Kidney epithelial cell (primary cell): ENCODE measurements at regions not wholly inside any gene's neighbourhood (a gene's known extent, or its start where the extent isn't known, plus 50 kb on each side); places are given as distances from the start of the nearest gene placed in this dataset.

Experiments used
- DNase-seq: peaks from one replicate; pipeline ENCODE4 v3.0.0-alpha.2; 2010; ENCODE audit warnings: low read depth
- H3K27me3 ChIP-seq: 2 replicates; pipeline ENCODE4 v1.6.0; 2011; ENCODE audit warnings: low read length; ENCODE audit not compliant: control insufficient read depth, insufficient read depth
- H3K36me3 ChIP-seq: 2 replicates; pipeline ENCODE4 v1.5.1; 2011; ENCODE audit warnings: low read length; ENCODE audit not compliant: control insufficient read depth, insufficient read depth
- H3K4me3 ChIP-seq: 2 replicates; pipeline ENCODE4 v1.5.1; 2011; ENCODE audit warnings: low read depth, mild to moderate bottlenecking, control low read depth, low read length
- CTCF ChIP-seq: IDR thresholded peaks from 2 replicates; pipeline ENCODE4 v1.5.1; 2011; ENCODE audit warnings: mild to moderate bottlenecking, moderate library complexity, low read length, control low read depth, inconsistent platforms; ENCODE audit not compliant: insufficient read depth, poor library complexity, severe bottlenecking

DNA sequence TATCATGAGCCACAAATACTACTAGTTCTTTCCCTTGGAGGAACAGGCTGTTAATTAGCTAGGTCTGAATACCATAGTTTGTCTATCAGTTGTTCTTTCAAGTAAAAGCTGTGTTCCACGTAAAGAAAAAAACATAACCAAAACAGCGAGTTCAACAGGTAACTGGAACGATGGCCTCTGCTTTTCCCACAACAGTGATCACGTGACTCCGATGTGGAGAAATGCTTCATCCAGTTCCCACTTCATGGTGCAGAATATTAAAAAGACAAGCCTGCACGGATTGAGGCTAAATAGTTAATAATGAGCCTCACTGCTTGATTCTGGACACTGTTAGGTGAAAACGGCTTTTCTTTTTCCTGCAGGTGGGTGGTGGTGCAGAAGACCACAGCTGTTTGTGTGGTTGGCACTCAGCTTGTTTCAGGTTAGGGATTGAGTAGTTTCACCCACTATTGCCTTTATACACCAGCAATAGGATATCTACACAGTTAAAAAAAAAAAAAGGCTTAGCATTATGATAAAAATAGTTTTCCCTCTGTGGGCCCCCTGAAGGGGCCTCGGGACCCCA, 88.1 kb downstream of the DACT2 start:
- Histone ChIP-seq H3K27me3 (peaks cover 33% of the 10 kb centered on the region), H3K4me3 (no peak overlapping the region), H3K36me3 (no peaks in the 10 kb centered on the region)
- no peak for DNase-seq
- no peak for TF ChIP-seq CTCF

GRCh38 chr6:168229368-168229752, 90.2 kb downstream of the DACT2 start:
- no peaks in the 10 kb centered on the region for H3K36me3 ChIP-seq

DNA sequence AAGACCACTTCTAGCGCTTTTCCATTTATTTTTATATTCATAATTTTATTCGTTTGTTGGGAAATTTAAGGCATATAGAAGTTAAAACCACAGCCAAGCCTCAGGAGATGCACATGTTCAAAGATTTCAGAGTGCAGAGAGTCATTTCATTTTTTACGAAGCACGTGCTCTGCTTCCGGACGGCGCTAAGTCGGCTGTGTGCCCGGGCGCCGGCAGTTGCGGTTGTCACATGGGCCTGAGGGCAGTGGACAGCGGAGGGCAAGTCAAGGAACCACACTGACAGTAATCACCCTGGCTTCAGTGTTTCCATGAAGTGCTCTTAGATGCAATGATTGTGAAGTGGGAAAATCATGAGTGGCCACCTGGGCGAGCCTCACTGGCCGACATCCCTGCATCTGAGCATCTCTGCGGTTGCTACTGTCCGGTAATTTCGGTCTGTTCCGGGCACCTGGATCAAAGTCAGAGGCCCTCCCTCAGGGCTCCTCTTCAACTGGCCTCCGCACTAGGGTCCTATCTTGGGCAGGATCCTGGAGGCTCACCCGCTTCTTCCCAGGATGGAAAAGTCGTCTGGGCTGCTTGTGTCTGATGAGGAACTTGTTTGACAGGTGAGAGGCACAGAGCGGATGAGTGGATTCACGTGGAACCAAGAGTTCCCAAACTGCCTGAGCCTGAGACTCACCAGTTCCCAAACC, 90.8 kb downstream of the DACT2 start:
- H3K36me3 ChIP-seq = no peaks in the 10 kb centered on the region
- no peak overlapping the region for H3K4me3 ChIP-seq
- DNase-seq = no peak
- TF ChIP-seq CTCF = no peak
- peaks cover 51% of the 10 kb centered on the region for H3K27me3 ChIP-seq

More at GRCh38 chr6:168229368-168229752, 90.2 kb downstream of the DACT2 start:
- DNase-seq = no peak
- Histone ChIP-seq H3K27me3 (peaks cover 46% of the 10 kb centered on the region), H3K4me3 (no peak overlapping the region)
- TF ChIP-seq CTCF = no peak

GRCh38 chr6:168227840-168228239, 91.7 kb downstream of the DACT2 start:
- TF ChIP-seq CTCF = no peak
- Histone ChIP-seq H3K36me3 (no peaks in the 10 kb centered on the region), H3K27me3 (peaks cover 59% of the 10 kb centered on the region), H3K4me3 (no peak overlapping the region)
- DNase-seq = no peak

DNA sequence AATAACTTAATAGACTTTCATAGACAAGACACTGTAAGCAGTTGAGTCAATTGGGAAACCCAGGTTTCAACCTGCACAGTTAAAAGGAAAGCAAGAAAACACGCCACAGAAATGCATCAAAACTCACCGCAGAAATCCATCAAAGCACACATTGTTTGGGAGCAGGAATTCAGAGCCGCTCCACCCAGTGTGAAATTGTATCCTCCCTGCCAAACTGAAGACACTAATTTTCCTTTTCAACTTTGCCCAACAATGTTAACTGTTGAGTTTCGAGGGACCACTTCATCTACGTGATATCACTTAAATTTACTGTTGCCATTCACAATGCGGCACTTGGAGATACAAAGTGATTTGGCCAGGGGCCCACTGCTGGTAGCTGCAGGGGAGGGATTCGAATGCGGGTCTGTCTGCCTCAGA, 92.7 kb downstream of the DACT2 start:
- H3K4me3 ChIP-seq = no peak overlapping the region
- H3K27me3 ChIP-seq = peaks cover 60% of the 10 kb centered on the region
- H3K36me3 ChIP-seq = no peaks in the 10 kb centered on the region
- DNase-seq = no peak
- no peak for TF ChIP-seq CTCF
